ENCODE measurements at regions not wholly inside any gene's neighbourhood (a gene's known extent, or its start where the extent isn't known, plus 50 kb on each side); places are given as distances from the start of the nearest gene placed in this dataset.

DNA sequence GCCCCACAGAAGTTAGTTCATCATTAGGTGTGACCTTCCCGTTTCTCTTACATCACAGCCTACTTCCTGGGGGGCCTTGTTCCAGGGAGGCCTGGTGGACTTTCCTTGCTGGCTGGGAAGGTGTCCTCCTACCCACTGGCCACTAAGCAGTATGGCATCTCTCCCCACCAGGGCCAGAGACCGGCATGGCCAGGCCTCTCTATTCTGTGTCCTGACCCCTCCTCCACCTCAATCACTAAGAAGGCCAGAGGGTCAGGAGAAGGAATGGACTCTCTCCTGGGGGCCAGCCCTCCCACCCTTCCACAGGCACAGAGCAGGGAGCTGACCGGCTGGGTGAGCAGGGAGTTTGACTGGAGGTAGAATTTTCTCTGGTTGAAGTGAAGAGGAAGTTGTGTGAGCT lies 81.9 kb downstream of the PJA1 start:
- Mint-ChIP-seq H3K36me3 (ENCODE audit: low read depth) (no peaks in the 10 kb centered on the region), H3K4me3 (peak overlapping the region; percentile 15), H3K4me1 (peaks cover 44% of the 10 kb centered on the region), H3K27ac (ENCODE audit: unreplicated experiment) (peak overlapping the region; percentile 84), H3K27me3 (ENCODE audit: low read depth) (no peaks in the 10 kb centered on the region), H3K9me3 (no peaks in the 10 kb centered on the region)
- TF ChIP-seq, protein P1, sequence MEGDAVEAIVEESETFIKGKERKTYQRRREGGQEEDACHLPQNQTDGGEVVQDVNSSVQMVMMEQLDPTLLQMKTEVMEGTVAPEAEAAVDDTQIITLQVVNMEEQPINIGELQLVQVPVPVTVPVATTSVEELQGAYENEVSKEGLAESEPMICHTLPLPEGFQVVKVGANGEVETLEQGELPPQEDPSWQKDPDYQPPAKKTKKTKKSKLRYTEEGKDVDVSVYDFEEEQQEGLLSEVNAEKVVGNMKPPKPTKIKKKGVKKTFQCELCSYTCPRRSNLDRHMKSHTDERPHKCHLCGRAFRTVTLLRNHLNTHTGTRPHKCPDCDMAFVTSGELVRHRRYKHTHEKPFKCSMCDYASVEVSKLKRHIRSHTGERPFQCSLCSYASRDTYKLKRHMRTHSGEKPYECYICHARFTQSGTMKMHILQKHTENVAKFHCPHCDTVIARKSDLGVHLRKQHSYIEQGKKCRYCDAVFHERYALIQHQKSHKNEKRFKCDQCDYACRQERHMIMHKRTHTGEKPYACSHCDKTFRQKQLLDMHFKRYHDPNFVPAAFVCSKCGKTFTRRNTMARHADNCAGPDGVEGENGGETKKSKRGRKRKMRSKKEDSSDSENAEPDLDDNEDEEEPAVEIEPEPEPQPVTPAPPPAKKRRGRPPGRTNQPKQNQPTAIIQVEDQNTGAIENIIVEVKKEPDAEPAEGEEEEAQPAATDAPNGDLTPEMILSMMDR (conservative IDR thresholded peaks at IDR 0.05), result no peak
- no peak for DNase-seq (ENCODE audit: low read depth, low spot score)

DNA sequence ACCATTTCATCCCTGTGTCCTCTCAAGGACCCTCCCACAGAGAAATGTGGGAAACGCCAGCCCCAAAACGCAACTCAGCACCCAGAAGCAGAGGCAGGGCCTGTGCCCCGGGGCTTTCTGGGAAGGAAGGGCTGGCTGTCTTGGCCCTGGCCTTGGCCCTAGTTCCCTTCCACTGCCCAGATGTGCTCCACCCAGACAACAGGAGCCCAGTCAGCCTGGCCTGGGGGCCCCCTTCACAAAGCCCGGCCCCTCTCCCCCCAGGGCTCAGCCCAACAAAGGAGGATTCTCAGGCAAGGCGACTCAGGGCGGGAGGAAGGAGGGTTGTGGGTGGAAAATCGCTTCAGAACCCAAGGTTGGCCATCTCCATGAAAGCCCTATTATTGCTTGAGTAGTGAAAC lies 82.5 kb downstream of the PJA1 start:
- Mint-ChIP-seq H3K4me1 (peaks cover 43% of the 10 kb centered on the region), H3K27me3 (ENCODE audit: low read depth) (no peaks in the 10 kb centered on the region), H3K4me3 (peak overlapping the region; percentile 49), H3K36me3 (ENCODE audit: low read depth) (no peaks in the 10 kb centered on the region), H3K27ac (ENCODE audit: unreplicated experiment) (peak overlapping the region; percentile 43), H3K9me3 (no peaks in the 10 kb centered on the region)
- DNase-seq (ENCODE audit: low read depth, low spot score), result peak; percentile 20
- TF ChIP-seq, protein P1 (conservative IDR thresholded peaks at IDR 0.05), result no peak

DNA sequence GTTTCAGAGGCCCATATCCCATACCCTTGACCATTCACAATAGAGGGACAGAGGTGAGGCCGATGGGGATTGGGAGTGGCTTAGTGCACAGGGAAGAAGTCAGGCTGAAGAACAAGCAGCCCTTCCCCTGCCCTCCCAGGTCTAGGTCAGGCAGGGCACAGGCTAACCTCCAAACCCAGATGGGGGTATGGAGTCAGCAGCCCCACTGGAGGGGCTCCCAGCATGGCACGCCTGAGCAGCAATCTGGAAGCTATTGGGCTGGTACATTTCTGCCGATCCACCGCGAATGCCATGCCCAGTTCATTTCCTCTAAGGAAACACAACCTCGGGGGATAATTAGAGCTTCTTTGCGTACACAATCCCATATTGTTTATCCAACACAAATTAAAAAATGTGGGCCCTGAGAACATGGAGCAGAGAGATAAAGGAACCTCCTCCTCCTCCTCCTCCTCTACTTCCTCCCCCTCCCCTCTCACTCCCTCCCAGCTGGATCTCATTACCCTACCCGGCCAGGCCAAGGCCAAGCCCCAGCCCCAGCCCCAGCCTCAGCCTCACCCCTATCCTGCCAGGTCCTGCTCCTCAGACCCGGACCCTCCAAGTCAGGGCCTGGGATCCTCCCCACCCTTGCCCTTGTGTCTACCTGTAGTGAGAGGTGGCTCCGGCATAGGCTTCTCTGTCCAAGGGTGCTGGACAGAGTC lies 83.0 kb downstream of the PJA1 start:
- Mint-ChIP-seq H3K9me3 (no peaks in the 10 kb centered on the region), H3K27me3 (ENCODE audit: low read depth) (no peaks in the 10 kb centered on the region), H3K4me1 (peaks cover 37% of the 10 kb centered on the region), H3K4me3 (peak overlapping the region; percentile 49), H3K27ac (ENCODE audit: unreplicated experiment) (peak overlapping the region; percentile 43), H3K36me3 (ENCODE audit: low read depth) (no peaks in the 10 kb centered on the region)
- TF ChIP-seq, protein P1 (conservative IDR thresholded peaks at IDR 0.05), result no peak
- DNase-seq (ENCODE audit: low read depth, low spot score), result no peak

DNA sequence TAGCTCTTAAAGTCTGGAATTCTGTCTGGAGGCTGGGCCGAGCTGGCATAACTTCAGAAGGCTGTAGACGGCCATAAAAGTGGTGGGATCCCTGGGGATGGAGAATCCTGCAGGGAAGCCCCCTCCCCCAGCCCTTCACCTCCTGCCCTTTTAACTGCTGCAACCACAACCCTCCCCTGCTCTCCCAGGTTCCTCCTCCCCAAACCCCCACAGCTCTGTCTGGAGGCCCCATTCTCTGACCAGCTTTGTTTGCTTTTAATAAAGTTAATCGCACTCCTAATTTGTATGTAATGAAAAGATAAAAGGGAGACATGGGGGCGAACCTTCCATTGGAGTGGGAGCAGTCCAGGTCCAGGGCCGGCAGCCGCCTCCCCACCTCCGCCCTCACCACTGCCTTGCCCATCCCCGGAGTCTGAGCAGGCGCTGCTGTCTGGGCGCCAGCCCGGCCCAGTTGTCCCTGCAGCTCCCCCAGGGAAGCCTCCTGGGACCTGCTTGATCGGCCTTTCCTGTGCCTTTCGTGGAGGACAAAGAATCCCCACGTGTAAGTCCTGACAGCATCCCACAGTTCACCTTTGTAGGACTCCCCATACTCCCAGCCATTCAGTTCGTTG lies 84.3 kb downstream of the PJA1 start:
- H3K27me3 Mint-ChIP-seq (ENCODE audit: low read depth), result no peaks in the 10 kb centered on the region
- no peak overlapping the region for H3K27ac Mint-ChIP-seq (ENCODE audit: unreplicated experiment)
- H3K4me3 Mint-ChIP-seq, result no peak overlapping the region
- no peaks in the 10 kb centered on the region for H3K36me3 Mint-ChIP-seq (ENCODE audit: low read depth)
- TF ChIP-seq, protein P1 (conservative IDR thresholded peaks at IDR 0.05), result no peak
- no peak for DNase-seq (ENCODE audit: low read depth, low spot score)
- no peaks in the 10 kb centered on the region for H3K9me3 Mint-ChIP-seq
- peaks cover 30% of the 10 kb centered on the region for H3K4me1 Mint-ChIP-seq

DNA sequence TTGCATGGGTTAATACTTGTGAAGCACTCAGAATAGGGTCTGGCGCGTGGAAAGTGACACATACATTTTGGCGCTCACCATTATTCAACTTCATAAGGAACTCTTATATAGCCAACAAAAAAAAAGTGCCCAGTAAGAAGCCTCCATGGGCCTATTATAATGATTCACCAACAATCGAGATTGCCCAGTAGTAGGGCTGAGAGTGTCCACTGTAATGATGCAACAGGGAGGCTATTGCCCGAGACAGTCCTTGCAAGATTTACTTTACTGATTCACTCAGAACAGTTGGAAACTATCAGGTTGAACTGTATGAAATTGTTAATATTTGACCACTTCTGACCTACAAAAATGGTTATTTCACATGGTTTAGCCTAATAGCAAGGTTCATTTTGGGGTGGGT lies 86.0 kb downstream of the PJA1 start:
- peaks cover 21% of the 10 kb centered on the region for H3K4me1 Mint-ChIP-seq
- no peak overlapping the region for H3K27ac Mint-ChIP-seq (ENCODE audit: unreplicated experiment)
- no peaks in the 10 kb centered on the region for H3K27me3 Mint-ChIP-seq (ENCODE audit: low read depth)

More for the DNA sequence above, 86.0 kb downstream of the PJA1 start:
- no peak for DNase-seq (ENCODE audit: low read depth, low spot score)
- TF ChIP-seq, protein P1 (conservative IDR thresholded peaks at IDR 0.05), result no peak
- Mint-ChIP-seq H3K36me3 (ENCODE audit: low read depth) (no peaks in the 10 kb centered on the region), H3K9me3 (no peaks in the 10 kb centered on the region), H3K4me3 (no peak overlapping the region)
